GM23338 (cell line): ENCODE measurements at regions not wholly inside any gene's neighbourhood (a gene's known extent, or its start where the extent isn't known, plus 50 kb on each side); places are given as distances from the start of the nearest gene placed in this dataset.

Source experiments
- ATAC-seq: fragments of 200-7000 bp; cut with Tn5 transposase; 3 replicates; pipeline ENCODE4 v1.9.1; 2020
- DNase-seq: peaks from one replicate; pipeline ENCODE4 v3.0.0-alpha.2; 2015; ENCODE audit warnings: low spot score
- H2AFZ ChIP-seq: fragments of 200-600 bp; sonication (generic); 2 replicates; pipeline ENCODE4 v1.8.0; 2016; ENCODE audit warnings: antibody characterized with exemption, mild to moderate bottlenecking, moderate library complexity
- H3F3A ChIP-seq: fragments of 200-600 bp; sonication (generic); replicated peaks from 2 replicates; pipeline ENCODE4 v1.8.0; 2017; ENCODE audit warnings: antibody characterized with exemption, mixed run types, low read depth
- H3K27ac ChIP-seq: fragments of 200-600 bp; sonication (generic); 2 replicates; pipeline ENCODE4 v1.6.1; 2016; ENCODE audit warnings: low read depth
- H3K27me3 ChIP-seq: fragments of 200-600 bp; sonication (generic); 2 replicates; pipeline ENCODE4 v1.8.0; 2016; ENCODE audit warnings: mild to moderate bottlenecking, mixed run types, moderate library complexity; ENCODE audit not compliant: insufficient read depth
- H3K36me3 ChIP-seq: fragments of 200-600 bp; sonication (generic); 2 replicates; pipeline ENCODE4 v1.8.0; 2016; ENCODE audit warnings: mild to moderate bottlenecking; ENCODE audit not compliant: insufficient read depth
- H3K4me1 ChIP-seq: fragments of 200-600 bp; sonication (generic); 2 replicates; pipeline ENCODE4 v1.8.0; 2016; ENCODE audit warnings: mild to moderate bottlenecking, moderate library complexity; ENCODE audit not compliant: insufficient read depth
- H3K4me2 ChIP-seq: fragments of 200-600 bp; sonication (generic); 2 replicates; pipeline ENCODE4 v1.7.1; 2017; ENCODE audit warnings: mixed run types
- H3K4me3 ChIP-seq: fragments of 200-600 bp; sonication (generic); 2 replicates; pipeline ENCODE4 v1.6.1; 2016; ENCODE audit warnings: mixed run types
- H3K79me2 ChIP-seq: fragments of 200-600 bp; sonication (generic); replicated peaks from 2 replicates; pipeline ENCODE4 v1.8.0; 2017; ENCODE audit warnings: mild to moderate bottlenecking; ENCODE audit not compliant: insufficient read depth
- H3K9me2 ChIP-seq: fragments of 200-600 bp; sonication (generic); 2 replicates; pipeline ENCODE4 v1.8.0; 2017; ENCODE audit not compliant: insufficient read depth
- H4K20me1 ChIP-seq: fragments of 200-600 bp; sonication (generic); replicated peaks from 2 replicates; pipeline ENCODE4 v1.8.0; 2017; ENCODE audit warnings: mild to moderate bottlenecking; ENCODE audit not compliant: insufficient read depth
- H3K27ac Mint-ChIP-seq: 2 replicates; pipeline ENCODE4 v1.8.0; 2020; ENCODE audit warnings: inconsistent platforms, mild to moderate bottlenecking, moderate library complexity, mixed read lengths
- H3K27me3 Mint-ChIP-seq: 3 replicates; pipeline ENCODE4 v1.8.0; 2022; ENCODE audit warnings: low read depth, mild to moderate bottlenecking, moderate library complexity, mixed read lengths, inconsistent platforms; ENCODE audit not compliant: insufficient read depth, poor library complexity
- H3K36me3 Mint-ChIP-seq: 3 replicates; pipeline ENCODE4 v1.8.0; 2021; ENCODE audit warnings: low read depth, mild to moderate bottlenecking, inconsistent platforms, moderate library complexity, mixed read lengths
- H3K4me1 Mint-ChIP-seq: 3 replicates; pipeline ENCODE4 v1.8.0; 2020; ENCODE audit warnings: mild to moderate bottlenecking, inconsistent platforms, mixed read lengths
- H3K4me3 Mint-ChIP-seq: 3 replicates; pipeline ENCODE4 v1.8.0; 2021; ENCODE audit warnings: moderate library complexity, mild to moderate bottlenecking, inconsistent platforms, mixed read lengths
- H3K9me3 Mint-ChIP-seq: 3 replicates; pipeline ENCODE4 v1.8.0; 2020; ENCODE audit warnings: moderate library complexity, mild to moderate bottlenecking, inconsistent platforms, mixed read lengths
- EZH2 ChIP-seq: fragments of 200-600 bp; sonication (generic); IDR thresholded peaks from one replicate; pipeline ENCODE4 v1.8.0; 2017; ENCODE audit warnings: antibody characterized with exemption, mild to moderate bottlenecking, low read depth; ENCODE audit not compliant: unreplicated experiment
- REST ChIP-seq: IDR thresholded peaks from one replicate; pipeline ENCODE4 v1.6.1; 2018; ENCODE audit warnings: antibody characterized with exemption; ENCODE audit not compliant: unreplicated experiment
- ZNF331 ChIP-seq: fragments of 250-450 bp; sonication (Bioruptor Pico); IDR thresholded peaks from 2 replicates; pipeline ENCODE4 v1.5.0; 2020; ENCODE audit warnings: low read depth, mild to moderate bottlenecking, moderate library complexity
- TF ChIP-seq, protein P1 (sequence below): fragments of 250-450 bp; sonication (Bioruptor Pico); IDR thresholded peaks from 2 replicates; pipeline ENCODE4 v1.5.0; 2020; ENCODE audit warnings: mild to moderate bottlenecking, moderate library complexity

DNA sequence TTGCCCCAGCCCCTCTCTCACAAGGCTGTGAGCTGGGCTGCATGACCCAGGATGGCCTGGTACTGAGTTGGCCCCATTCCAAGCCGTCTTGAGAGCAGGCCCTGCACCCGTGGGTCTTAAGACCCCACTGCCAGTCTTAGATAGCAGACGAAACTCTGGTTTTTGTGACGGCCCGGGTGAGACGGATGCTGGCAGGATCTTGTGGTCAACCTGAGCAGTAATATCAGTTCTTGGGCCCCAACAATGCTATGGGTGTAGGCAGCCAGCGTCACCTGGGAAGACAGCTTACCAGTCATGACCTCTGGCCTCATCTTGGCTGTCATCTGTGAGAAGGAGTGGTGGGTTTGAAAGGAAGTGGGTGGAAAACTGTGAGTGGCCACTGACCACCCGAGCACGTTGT, 305.8 kb downstream of the ARRDC4 start (continued):
- TF ChIP-seq, protein P1, sequence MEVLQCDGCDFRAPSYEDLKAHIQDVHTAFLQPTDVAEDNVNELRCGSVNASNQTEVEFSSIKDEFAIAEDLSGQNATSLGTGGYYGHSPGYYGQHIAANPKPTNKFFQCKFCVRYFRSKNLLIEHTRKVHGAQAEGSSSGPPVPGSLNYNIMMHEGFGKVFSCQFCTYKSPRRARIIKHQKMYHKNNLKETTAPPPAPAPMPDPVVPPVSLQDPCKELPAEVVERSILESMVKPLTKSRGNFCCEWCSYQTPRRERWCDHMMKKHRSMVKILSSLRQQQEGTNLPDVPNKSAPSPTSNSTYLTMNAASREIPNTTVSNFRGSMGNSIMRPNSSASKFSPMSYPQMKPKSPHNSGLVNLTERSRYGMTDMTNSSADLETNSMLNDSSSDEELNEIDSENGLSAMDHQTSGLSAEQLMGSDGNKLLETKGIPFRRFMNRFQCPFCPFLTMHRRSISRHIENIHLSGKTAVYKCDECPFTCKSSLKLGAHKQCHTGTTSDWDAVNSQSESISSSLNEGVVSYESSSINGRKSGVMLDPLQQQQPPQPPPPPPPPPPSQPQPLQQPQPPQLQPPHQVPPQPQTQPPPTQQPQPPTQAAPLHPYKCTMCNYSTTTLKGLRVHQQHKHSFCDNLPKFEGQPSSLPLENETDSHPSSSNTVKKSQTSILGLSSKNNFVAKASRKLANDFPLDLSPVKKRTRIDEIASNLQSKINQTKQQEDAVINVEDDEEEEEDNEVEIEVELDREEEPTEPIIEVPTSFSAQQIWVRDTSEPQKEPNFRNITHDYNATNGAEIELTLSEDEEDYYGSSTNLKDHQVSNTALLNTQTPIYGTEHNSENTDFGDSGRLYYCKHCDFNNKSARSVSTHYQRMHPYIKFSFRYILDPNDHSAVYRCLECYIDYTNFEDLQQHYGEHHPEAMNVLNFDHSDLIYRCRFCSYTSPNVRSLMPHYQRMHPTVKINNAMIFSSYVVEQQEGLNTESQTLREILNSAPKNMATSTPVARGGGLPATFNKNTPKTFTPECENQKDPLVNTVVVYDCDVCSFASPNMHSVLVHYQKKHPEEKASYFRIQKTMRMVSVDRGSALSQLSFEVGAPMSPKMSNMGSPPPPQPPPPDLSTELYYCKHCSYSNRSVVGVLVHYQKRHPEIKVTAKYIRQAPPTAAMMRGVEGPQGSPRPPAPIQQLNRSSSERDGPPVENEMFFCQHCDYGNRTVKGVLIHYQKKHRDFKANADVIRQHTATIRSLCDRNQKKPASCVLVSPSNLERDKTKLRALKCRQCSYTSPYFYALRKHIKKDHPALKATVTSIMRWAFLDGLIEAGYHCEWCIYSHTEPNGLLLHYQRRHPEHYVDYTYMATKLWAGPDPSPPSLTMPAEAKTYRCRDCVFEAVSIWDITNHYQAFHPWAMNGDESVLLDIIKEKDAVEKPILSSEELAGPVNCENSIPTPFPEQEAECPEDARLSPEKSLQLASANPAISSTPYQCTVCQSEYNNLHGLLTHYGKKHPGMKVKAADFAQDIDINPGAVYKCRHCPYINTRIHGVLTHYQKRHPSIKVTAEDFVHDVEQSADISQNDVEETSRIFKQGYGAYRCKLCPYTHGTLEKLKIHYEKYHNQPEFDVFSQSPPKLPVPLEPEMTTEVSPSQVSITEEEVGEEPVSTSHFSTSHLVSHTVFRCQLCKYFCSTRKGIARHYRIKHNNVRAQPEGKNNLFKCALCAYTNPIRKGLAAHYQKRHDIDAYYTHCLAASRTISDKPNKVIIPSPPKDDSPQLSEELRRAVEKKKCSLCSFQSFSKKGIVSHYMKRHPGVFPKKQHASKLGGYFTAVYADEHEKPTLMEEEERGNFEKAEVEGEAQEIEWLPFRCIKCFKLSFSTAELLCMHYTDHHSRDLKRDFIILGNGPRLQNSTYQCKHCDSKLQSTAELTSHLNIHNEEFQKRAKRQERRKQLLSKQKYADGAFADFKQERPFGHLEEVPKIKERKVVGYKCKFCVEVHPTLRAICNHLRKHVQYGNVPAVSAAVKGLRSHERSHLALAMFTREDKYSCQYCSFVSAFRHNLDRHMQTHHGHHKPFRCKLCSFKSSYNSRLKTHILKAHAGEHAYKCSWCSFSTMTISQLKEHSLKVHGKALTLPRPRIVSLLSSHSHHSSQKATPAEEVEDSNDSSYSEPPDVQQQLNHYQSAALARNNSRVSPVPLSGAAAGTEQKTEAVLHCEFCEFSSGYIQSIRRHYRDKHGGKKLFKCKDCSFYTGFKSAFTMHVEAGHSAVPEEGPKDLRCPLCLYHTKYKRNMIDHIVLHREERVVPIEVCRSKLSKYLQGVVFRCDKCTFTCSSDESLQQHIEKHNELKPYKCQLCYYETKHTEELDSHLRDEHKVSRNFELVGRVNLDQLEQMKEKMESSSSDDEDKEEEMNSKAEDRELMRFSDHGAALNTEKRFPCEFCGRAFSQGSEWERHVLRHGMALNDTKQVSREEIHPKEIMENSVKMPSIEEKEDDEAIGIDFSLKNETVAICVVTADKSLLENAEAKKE (CRISPR knock-in tag), result no peak
- TF ChIP-seq ZNF331 (CRISPR knock-in tag), result no peak

- H3K36me3 ChIP-seq, result no peaks in the 10 kb centered on the region
- H3K27me3 ChIP-seq, result no peaks in the 10 kb centered on the region
- DNase-seq (no peak), ATAC-seq (no peak)
- no peaks in the 10 kb centered on the region for H3K4me1 Mint-ChIP-seq
- H3F3A ChIP-seq, result no peaks in the 10 kb centered on the region
- H3K4me1 ChIP-seq, result no peaks in the 10 kb centered on the region
- no peak overlapping the region for H3K27ac ChIP-seq
- peaks cover 7% of the 10 kb centered on the region for H3K27me3 Mint-ChIP-seq
- H3K4me2 ChIP-seq, result no peak overlapping the region
- no peak overlapping the region for H3K4me3 Mint-ChIP-seq
- no peak overlapping the region for H3K4me3 ChIP-seq
- no peaks in the 10 kb centered on the region for H4K20me1 ChIP-seq
- peaks cover 24% of the 10 kb centered on the region; the same call in 2 of the 3 replicates for H3K9me3 Mint-ChIP-seq
- no peaks in the 10 kb centered on the region for H3K79me2 ChIP-seq
- no peak overlapping the region for H3K27ac Mint-ChIP-seq
- peaks cover 5% of the 10 kb centered on the region; the same call in 1 of the 3 replicates for H3K36me3 Mint-ChIP-seq
- H3K9me2 ChIP-seq, result no peaks in the 10 kb centered on the region
- H2AFZ ChIP-seq, result no peak overlapping the region
- TF ChIP-seq REST (no peak), EZH2 (no peak)
- TF ChIP-seq, protein P1 (CRISPR knock-in tag), result no peak
These were observed 307.7 kb downstream of the ARRDC4 start for GRCh38 chr15:98268163-98268562.
